Raji (cell line): ENCODE measurements at regions not wholly inside any gene's neighbourhood (a gene's known extent, or its start where the extent isn't known, plus 50 kb on each side); places are given as distances from the start of the nearest gene placed in this dataset.

ENCODE experiments used
- POLR2A ChIP-seq: IDR thresholded peaks from 2 replicates; pipeline ENCODE4 v1.6.1; 2011; ENCODE audit warnings: low read depth, low read length, control low read depth; ENCODE audit not compliant: insufficient read depth

DNA sequence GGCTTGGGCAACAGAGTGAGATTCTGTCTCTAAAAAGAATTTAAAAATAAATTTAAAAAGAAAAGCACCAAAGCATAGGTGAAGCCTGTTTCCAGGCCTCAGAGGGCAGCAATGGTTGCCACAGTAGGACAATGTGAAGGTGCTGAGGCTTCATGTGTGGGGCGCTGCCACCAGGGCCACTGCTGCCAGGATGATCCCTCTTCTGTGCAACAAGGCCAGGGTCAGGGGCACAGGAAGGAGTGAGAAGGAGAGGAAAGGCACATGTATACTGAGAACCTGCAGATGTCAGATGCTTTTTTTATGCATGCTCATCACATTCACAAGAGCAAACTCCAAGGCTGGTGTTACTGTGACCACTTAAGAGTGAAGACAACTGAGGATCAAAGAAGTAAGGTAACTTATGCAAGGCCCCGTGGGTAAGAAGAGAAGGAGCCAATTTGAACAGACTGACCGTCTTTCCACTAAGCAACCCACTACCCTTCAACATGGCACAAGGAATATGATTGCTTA is 79.7 kb upstream of the ACKR3 start:
- no peak for TF ChIP-seq POLR2A

DNA sequence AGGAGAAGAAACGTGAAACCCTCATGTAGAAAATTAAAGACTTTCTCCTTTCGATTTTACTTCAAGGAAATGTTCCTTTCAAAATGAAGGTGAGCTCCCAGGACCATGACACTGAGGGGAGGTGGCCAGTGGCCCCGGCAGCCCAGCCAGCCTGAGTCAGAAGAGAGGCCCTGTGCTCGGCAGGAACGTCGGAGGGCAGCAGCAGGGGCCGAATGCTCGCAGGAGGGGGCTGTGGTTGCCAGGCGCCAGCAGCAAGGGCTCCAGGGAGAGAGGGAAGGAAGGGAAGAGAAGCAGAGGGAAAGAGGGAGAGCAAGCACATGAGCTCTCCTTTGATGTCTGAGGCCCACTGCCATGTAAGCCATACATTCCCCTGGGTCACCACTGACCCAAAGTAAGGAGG is 73.3 kb upstream of the ACKR3 start:
- TF ChIP-seq POLR2A: no peak

DNA sequence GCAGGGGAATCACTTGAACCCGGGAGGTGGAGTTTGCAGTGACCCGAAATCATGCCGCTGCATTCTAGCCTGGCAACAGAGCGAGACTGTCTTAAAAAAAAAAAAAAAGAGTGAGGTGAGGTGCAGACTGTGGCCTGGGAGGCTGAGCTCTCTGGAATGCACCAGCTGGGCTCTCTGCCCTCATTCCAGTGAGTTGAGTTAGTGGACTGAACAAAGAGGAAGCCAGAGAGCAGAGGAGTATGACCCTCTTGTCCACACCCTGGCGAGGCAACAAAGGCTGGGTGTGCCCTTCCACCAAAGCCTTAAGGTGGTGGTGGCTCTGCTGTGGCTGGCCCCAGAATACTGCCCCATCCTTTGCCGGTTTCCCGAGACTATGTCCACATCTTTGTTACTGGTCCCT is 71.3 kb upstream of the ACKR3 start:
- TF ChIP-seq POLR2A: no peak

DNA sequence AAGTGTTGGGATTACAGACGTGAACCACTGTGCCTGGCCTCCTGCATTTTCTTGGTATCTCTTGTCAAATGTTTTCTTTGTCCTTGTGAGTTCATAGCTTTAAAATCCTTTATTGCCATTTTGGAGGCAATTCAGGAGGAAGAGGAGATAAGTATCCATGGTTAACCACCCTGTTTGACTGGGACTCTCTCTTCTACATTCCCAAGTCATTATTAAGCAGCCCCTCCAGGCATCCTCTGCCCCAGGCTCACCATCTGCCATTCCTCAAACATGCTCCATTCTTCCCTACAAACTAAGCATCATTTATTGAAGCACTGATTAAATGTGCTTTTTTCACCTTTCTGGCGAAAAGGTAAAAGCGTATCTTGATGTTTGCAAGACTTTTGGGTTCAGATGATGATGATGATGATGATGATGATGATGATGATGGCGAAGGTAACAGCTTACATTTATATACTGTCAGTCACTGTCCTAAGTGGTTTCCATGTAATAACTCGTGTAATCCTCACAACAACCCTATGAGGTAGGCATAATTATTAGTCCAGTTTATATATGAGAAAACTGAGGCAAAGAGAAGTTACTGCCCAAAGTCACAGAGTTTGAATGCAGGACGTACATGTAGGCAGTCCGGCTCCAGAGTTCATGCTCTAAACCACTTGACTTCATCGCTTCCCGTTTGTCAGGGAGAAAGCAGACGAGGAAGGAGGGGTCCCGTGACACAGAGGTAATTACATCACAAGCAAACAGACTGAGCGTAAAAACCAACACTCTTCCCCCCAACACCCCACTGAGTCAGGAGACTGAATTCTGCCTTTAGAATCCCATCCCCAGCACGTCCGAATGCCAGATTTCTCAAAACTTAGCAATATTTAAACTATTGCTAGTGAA is 69.7 kb upstream of the ACKR3 start:
- no peak for TF ChIP-seq POLR2A

DNA sequence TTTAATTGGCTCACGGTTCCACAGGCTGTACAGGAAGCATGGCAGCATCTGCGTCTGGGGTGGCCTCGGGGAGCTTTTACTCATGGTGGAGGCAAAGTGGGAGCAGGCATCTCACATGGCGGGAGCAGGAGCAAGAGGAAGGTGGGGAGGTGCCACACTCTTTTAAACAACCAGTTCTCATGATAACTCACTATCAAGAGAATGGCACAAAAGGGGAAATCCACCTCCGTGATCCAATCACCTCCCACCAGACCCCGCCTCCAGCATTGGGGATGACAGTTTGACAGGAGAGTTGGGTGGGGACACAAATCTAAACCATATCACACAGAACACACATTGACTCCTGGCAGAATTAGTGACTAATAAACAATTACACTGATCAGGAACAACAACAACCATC is 68.6 kb upstream of the ACKR3 start:
- no peak for TF ChIP-seq POLR2A

DNA sequence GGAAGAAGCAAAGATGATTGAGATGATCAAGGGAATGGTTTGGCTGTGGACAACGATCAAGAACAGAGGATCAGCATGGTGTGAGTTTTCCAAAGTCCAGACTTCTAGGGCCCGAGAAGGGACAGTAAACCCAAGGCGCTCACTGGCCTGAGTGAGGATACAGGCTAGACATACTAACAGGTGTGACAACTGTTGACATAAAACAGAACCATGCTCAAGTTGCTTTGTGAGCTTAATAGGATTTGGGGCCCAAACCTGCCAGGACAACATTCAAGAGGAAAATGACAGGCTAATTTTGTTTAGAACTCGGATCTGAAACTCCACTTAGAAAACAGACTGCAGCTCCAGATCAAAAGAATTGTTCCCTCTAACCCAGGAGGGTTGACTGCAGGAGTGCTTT is 68.1 kb upstream of the ACKR3 start:
- TF ChIP-seq POLR2A: no peak

DNA sequence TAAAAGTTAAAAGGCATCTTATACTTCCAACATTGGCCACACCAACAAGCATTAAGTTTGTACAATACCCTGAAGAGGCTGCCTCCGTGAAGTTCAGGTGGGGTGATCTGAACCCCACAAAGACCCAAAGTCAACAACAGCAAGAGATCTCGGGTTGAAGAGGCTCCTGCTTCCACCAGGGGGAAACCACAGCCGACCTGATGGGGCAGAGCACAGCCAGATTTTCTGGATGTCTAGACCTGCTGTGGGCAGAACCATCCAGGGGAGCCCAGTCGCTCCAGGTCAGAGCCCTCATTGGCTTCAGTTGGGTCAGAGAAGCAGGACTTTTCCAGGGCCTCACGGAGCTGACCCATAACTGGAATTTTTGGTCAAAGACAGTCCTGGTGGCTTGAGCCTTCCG is 66.5 kb upstream of the ACKR3 start:
- no peak for TF ChIP-seq POLR2A

DNA sequence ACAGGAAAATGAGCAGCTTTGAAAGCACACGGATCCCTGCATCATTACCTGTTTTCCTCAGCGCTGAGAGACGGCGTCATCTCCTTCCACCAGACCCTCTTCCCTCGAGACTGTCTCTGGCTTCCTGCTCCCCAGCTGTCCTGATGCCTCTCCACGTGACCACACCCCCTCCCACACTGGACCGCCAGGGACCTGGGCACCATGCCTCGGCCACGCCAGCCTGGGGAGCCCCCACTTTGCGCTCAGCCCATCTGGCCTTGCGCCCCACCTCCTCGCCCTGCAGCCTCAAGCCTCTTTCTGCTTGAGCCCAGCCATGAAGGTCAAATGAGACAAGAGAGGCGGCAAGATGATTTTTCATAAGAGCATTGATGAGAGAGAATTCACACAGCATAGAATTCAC is 66.0 kb upstream of the ACKR3 start:
- TF ChIP-seq POLR2A: no peak

DNA sequence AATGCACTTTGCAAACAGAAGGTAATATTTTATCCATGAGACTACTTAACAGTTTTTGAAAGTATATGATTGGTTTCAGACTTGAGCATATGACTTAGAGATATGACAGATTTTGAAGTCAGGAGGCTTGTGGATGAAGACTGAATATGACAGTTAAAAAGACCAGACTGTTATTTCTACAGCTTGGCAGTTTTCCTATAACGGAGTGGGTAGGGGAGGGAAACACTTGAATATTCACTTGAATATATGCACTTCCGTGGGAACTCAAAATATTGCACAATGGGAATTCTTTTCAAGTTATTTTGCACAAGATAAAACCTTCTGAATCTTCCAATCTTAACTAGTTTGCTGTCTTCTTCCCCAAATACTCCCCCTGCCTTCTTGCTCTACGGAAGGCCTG is 64.6 kb upstream of the ACKR3 start:
- no peak for TF ChIP-seq POLR2A

DNA sequence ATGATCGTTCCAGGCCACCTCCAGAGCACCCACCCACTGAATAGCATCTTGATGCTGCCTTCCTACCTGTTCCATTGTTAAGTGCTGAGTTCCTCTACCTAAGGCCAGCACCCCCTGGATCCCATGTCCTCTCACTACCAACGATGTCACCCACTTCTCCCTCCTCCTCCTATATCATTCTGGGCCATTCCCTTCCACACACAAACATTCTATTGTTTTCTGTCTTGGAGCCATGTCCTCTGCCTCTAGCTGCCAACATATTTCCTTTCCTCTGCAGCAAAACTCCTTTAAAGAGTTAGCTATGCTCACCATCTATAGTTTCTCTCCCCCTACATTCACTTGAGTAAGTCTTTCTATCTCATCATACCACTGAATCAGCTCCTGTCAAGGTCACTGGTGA is 64.0 kb upstream of the ACKR3 start:
- TF ChIP-seq POLR2A: no peak

DNA sequence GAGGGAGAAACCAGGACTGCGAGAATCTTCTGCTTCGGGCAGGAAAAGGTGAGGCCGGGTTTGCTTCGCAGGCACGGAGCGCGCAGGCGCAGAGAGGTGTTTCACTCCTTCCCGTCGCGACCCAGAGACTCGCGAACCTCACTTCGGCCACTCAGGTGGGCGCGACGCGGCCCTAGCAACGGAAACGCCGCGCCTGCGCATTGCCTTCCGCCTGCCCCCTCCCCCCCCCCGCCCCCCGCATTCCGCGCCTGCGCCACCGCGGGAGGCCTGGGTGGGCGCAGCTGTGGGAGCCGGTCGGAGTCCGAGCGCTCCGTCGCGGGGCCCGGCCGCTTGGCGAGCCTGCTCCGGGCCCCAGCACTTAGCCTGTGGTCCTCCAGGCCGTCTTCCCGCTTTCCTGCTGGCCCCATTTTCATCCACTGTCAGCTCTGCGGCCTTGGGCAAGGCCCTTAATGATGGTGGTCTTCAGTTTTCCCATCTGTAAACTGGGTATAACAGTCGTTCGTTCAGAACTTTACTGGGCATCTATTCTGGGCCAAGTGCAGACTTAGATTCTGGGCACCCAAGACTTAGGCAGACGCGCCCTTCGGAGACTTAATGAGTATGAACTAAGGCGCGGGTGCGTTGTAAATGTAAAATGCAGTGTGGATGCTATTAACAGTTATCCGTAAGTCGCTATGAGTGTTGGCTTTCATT is 62.1 kb upstream of the ACKR3 start:
- TF ChIP-seq POLR2A: no peak

DNA sequence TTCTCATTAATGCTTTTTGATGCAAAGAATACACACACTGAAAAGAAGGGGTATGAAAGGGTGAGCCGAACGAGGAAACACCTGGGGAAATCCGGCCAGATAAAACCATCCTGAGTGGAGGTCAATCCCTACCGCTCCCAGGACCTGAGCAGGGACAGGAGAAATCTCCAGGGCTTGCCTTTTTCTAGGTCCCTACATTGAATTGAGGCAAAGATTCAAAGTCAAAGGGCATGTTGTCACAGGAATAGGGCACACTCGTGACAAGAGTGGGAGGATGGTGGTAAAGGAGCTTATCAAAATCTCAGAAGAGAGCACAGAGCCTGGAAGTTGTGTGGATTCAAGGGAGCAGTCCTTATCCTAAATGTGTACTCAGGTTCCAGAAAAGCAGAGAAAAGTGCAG is 61.2 kb upstream of the ACKR3 start:
- TF ChIP-seq POLR2A: no peak

DNA sequence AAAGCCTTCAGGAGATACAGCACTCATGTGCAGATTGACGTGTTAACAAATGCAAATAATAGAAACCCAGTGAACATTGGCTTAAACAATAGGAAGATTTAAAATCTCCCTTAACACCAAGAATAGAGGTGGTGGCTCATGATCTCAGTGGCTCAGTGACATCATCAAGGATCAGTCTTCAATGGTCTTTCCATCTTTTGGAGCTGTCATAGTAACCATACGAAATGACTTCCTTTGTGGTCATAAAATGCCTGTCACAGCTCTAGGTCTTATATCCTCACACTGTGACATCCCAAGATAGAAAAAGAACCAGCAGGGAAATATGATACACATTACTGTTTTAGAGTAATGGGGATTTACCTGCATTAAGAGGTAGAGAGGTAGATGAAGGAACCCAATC is 59.6 kb upstream of the ACKR3 start:
- no peak for TF ChIP-seq POLR2A

DNA sequence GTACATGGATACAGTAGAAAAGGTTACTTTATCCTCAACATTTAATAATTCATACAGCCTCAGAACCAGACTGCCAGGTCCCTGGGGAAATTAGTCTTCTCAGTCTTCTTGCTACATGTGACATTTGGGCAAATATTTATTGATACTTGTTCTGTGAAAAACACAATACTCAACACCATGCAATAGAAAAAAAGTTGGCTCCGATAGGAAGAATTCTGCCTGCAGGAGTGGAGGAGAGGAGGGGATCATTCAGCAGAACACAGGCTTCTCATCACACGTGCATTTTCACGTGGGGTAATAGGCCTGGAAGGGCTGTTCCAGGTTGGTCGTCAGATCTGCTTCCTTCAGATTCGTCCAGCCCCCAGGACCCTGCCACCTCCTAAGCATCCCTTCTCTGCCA is 58.4 kb upstream of the ACKR3 start:
- no peak for TF ChIP-seq POLR2A

DNA sequence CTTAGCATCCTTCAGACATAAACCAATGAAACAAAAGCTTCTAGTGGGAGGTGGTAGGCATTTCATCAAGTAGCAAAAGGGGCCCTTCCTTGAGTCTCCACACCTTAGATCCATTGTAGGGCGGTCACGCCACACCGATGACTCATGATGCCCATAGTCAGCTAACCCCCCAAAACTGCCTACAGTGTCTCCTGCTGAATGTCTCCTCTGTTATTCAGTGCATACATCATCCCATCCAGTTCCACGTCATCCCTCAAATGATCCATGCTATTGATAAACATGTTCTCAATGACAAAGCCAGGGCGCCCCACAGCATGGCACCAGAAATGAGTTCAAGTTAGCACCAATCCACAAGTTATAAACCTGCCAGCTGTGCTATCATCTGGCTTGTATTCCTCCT is 57.4 kb upstream of the ACKR3 start:
- TF ChIP-seq POLR2A: no peak

DNA sequence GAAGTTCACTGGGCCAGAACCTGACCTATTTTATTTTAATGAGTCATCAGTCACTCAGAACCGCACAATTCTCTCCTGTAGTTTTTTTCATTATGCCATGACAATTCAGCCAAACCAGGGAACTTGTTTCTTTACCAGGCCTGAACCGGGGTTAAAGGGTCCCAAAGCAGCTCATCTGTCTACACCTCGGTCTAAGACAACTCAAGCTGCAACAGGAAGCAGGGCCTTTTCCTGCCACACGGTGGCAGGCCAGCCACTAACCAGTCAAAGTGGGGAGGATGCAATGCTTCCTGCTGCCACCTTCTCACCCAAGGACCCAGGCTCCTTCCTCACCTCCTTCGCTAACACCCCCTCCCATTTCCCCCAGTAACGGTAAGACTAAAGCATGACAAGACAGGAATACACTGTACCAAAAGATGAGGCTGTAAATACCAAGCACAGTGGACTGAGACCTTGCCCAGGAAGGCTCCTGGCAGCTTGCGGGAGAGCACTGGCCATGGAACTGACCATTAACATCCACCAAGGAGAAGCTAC is 56.7 kb upstream of the ACKR3 start:
- no peak for TF ChIP-seq POLR2A
